GM21390 (cell line): ENCODE measurements at regions not wholly inside any gene's neighbourhood (a gene's known extent, or its start where the extent isn't known, plus 50 kb on each side); places are given as distances from the start of the nearest gene placed in this dataset.

Experiments used
- ATAC-seq: cut with Tn5 transposase; IDR thresholded peaks from one replicate; pipeline ENCODE4 v1.9.1; 2021; ENCODE audit not compliant: unreplicated experiment

DNA sequence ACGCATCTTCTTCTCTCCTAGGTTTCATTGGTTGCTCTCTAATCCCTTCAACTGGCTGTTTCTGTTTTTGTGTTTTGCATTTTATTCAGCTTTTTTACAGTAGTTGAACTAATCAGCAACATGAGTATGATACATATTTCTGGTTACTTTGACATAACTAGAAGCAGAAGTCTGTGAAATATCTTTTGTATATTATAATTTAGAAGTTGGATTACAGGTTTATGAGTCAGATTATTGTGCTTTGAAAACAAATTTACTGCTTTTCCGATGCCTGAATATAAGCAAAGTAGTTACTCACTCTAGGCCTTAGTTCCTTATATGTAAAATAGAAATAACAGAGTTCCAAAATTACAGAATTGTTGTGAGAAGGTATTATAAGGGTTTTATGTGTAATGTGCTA is 96.2 kb upstream of the MEOX2 start:
- no peak for ATAC-seq

DNA sequence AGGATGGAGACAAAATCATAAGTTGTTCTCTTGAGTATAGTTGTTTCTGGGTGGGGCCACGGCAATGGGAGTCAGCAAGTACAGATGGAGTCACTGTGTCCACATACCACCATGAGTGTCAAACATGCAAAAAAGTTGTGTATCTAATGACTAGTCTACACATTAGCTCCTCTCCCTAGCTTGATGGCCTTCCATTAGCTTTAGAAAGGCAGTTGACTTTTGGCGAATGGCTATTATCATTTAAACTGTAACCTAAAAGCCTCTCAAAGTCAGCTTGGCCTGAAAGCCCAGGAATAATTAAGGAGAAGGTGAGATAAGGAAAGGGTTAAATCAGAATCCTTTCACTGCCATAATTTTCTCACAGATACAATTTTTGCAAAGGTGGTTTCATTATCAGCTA is 95.5 kb upstream of the MEOX2 start:
- no peak for ATAC-seq

DNA sequence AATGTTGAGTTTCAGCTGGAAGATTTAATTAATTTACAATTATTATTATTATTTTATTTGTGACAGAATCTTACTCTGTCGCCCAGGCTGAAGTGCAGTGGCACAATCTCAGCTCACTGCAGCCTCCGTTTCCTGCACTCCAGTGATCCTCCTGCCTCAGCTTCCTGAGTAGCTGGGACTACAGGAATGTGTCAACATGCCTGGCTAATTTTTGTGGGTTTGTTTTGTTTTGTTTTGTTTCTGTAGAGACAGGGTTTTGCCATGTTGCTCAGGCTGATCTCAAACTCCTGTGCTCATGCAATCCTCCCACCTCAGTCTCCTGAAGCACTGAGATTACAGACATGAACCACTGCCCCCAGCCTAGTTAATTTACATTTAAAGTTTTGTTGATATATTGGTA is 93.8 kb upstream of the MEOX2 start:
- no peak for ATAC-seq

DNA sequence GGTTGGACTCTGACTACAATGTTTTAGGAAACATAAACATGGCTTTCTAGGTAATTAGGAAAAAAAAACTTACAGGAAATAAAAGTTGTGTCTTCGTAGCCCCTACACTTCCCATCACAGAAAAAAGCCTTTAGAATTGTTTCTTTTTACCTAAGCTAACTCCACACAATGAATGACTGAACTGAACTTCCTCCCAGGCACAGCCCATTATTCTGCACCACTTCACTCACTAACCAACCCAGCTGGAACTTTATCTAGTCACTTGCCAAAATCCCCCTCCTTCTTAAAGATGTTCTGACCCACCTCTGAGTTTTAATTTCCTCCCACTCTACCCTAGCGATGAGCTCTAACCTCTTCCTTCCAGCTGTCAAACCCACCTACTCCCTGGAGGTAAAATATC is 91.7 kb upstream of the MEOX2 start:
- ATAC-seq = no peak

DNA sequence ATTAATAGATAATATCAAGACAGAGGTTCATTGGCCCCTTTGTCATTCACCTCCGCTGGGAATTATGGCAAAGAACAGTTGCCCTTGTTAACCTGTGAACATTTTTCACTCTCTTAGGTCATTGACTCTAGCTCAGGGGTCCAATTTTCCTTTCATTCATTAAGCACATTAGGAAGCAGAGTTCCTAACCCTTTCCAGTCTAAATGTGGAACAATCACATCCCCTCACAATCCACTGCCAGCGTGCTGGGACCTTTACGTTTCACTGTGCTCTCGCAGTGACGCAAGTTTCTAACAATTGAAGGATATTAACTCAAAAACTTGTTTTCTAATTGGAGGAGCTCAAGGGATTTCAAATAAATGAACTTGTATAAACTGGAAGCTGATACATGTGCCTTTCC is 79.3 kb upstream of the MEOX2 start:
- ATAC-seq = no peak

DNA sequence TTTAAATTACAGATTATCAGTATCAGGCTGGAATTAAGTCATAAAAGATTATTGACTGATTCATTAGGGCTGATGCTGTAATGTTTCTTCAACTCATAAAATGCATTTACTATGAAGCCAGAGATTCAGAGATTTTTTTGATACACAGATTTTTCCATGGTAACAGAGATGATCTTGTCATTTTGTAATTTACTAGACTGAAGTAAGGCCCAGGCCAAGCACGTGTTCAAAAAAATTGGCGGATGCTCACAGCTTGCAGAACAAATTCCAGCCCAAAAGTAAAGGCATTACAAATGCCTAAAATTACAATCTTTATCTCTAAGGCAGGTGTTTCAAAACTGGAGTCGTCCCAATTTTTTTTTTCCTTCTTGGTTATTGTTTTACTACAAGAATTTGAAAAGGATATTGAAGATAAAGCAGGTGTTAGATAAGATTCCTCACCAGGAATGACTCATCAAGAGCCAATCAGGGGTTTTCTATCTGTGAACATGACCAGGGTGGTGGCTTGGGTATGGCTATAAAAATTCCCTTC is 78.4 kb upstream of the MEOX2 start:
- no peak for ATAC-seq

DNA sequence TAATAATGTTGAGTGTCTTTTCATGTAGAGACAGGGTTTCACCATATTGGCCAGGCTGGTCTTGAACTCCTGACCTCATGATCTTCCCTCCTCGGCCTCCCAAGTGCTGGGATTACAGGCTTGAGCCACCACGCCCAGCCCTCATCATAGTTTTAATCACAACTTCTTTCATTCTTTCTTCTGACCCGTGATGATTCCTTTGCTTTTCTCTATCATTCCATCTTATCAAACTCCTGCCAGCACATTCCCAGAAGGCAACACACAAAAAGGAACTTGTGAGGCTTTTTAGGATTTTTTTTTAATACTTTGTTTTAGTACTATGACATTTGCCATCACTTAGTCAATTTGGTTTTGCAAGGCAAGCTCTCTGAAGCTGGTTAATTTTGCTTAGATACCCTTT is 77.5 kb upstream of the MEOX2 start:
- ATAC-seq = no peak

DNA sequence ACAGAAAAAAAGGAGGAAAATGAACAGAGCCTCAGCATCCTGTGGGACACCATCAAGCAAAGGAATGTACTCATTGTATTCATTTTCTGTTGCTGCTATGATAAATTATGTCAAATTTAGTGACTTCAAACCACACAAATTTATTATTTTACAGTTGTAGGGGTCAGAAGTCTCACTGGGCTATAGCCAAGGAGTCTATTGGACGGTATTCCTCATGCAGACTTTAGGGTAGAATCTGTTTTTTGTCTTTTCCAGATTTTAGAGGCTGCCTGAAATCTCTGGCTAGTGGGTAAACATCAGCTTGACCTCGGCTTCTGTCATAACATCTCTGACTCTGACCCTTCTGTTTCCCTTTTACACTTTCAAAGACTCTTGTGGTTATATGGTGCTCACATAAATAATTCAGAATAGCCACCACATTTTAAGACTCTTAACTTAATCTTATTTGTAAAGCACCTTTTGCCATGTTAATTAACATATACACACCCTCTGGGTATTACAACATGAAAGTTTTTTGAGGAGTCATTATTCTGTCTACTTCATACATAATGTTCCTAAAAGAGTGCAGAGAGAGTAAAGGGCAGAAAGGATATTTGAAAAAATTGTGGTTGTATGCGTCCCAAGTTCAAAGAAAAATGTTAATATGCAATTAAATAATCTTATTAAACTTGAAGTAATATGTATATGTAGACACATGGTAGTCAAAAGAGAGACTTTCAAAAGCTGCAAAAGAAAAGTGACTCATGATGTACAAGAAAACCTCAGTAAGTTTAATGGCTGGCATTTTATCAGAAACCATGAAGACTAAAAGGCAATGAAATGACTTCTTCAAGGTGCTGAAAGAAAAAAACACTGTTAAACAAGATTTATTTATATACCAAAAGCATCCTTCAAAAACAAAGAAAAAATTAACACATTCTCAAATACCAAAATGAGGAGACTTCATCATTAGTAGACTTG is 70.8 kb upstream of the MEOX2 start:
- no peak for ATAC-seq

DNA sequence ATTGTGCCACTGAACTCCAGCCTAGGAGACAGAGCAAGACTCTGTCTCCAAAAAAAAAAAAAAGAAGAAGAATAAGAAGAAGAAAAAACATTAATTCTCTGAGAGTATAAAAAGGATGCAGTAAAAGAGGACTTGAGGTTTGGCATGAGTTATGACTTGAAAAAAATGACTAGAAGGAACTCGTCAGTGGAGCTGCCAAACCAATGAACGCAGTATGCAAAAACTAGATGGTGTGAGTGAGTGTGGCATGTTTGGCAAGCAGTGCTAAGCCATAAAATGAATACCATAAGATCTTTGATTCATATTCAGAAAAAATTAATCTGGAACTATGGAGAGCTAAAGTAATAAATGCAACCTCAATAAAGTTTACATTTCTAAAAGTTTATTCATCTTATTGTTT is 68.6 kb upstream of the MEOX2 start:
- no peak for ATAC-seq

DNA sequence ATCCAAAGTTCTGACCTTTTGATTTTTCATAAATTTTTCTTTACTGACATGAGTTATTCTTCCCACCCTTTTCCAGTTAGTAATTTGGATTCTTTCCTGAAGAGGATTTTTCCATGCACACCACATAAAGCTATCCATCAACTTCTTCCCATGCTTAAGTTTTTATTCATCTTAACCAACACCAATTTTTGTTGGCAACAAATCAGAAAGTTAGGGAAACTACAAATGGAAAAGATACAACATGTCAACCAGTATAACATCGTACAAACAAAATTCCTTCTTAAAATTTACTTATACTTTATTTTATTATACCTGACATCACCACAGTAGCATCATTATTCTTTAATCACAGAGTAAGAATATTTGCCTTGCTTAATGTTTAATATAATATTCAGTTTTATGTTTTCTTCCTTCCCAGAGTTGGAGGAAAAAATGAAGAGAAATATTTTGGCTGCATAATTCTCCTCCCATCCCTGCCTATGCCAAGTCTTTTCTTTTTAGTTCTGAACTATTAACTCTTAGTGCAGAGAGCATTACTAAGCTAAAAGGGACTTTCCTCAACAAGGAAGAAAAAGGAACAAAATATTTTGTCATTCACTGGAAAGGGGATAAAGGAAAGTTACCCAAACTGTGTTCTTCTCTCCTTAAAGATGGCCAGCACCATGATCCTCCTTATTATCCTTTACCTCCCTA is 67.5 kb upstream of the MEOX2 start:
- no peak for ATAC-seq

DNA sequence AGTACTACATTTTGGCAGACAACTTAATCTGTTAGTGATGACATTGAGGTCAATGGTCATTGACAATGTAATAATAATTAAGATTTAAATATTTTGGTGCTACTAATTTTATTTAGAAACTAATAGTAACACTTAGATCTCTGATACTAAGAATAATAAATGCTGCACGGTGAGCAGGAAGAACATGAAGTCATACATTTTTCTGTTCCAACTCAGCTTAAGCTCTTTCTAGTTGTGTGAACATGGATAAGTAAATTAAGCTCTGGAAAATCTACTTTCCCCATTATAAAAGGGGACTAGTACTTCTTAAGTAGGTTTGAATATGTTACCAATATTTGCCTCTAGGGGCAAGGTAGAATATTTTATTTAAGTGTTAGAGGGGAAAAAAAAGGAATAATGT is 65.9 kb upstream of the MEOX2 start:
- no peak for ATAC-seq

DNA sequence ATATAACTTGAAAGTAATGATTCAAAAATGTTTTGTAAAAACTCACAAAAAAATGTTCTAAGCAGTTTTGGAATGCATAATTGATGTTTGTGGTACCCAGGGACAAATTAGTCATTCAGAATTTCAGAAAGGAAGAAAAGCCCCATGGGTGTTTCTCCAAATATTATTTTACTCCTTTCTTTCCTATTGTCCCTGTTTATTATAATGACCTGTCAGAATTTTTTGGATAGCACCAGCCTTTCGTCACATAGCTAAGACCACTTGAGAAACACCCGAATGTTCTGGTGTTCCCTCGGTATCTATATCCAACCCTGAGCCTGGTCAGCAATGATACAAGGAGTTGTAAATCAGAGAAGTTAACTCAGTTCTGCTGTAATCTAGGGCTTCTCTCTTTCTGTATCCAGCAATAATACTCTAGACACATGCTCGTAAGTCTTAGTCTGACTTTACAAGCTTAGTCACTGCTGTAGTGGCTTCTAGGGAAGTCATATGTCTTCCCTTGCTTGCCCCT is 64.8 kb upstream of the MEOX2 start:
- no peak for ATAC-seq

DNA sequence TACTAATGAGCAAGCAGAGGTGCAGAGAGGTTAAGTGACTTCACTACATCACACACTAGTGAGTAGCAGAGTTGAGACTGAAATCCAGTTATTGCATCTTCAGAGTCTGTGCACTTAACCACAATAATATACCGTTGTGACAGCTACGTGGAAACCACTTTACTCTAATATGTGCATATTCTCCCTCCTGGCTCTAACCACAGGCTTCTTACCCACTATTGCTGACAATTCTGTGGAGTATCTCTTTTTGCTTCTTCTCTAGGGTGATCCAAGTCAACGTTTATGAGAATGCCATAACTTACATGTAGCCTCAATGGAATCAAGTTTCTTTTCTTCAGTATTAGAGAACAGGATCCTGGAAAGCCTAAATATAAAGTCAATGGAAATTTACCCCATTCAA is 64.2 kb upstream of the MEOX2 start:
- no peak for ATAC-seq

DNA sequence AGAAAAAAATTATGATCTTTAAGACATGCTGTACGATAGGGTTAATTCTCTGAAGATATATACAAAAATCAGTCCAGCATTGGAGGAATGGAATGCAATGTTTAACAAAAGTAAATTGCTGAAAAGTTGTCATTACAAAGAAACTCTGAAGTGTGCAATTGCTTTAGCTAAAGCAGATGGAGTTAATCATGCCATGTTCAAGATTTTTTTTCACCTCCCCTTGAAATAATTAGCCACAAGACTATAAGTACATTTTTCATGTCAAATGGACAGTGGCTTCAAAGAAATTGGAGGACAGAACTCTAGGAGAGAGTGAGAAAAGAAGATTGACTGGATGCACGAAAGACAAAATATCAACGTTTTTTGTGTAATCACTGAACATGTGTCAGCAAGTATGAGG is 63.1 kb upstream of the MEOX2 start:
- ATAC-seq = no peak

DNA sequence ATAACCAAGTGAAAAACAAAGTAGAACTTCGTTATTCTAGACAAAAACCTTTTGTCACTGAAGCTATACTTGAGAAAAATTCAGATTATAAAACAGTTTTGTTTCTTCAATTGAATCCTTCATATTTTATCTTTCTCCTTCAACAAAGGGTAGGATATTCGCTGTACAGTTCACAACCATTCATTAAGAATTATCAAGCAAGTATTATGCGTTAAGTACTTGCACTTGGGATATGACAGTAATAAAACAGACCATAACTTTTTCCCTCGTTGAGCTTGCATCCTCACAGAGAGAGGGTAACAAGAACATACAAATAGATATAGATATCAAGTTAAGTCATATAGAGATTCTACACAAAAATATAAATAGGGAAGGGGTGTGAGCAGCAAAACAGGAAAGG is 61.2 kb upstream of the MEOX2 start:
- ATAC-seq = no peak

DNA sequence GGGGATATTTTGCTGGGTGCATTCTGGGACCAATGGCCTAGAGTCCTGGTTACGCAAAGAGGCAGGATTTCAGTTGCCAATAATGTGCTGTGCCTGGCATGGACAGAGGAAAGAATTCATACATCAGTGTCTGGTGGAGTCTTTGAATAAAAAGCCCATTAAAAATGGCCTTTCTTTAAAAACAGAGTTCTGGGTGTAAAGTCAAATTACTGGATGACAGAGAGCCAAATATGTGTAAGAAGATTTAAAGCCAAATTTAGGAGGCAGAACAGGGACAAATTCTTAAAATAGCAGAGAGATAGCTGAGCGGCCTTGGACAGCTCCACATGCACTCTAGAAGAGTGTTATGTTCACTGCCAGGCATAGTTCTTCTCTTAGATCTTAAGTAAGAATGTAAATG is 60.8 kb upstream of the MEOX2 start:
- ATAC-seq = no peak

DNA sequence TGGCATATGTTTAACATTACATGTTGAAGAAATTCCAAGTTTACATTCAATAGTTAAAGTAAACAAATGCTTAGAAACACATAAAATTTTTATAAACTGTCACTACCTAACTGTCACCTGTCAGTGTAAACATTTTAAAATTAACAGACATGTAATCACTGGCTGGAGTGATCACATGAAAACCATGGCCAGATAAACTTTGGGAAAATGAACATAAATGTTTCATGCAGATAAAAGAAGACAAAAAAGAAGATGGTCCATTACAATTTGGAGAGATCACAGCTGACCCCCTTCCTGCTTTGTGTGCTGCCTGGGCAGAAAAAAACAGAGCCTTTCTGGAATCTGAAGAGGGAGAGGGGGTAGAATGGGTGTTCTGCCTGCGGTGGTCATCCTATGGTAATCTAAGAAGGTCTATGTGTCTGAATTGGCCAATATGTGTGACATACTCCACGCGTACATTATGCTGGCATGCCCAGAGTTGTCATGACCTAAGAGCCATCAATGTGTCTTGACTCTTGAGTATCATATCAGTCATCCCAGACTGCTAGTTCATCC is 57.5 kb upstream of the MEOX2 start:
- ATAC-seq = no peak

DNA sequence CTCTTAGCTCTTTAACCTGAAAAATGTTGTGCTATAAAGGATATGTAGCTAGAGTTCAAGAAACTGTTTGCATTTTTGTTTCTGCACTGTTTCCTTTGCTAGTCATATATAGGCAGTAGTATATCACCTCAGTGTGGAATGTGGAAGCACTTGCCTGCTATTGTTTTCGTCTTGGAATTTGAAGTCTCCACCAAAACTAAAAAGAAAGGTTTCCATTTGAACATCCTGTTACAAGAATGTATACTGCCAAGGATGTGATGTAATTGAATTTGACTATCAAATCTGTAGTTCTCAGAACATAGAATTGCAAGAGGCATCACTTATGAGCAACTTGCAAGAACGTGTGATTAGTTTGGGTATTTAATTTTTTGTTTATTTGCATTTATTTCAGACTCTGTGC is 51.1 kb upstream of the MEOX2 start:
- no peak for ATAC-seq
